A549 (cell line): ENCODE measurements at regions not wholly inside any gene's neighbourhood (a gene's known extent, or its start where the extent isn't known, plus 50 kb on each side); places are given as distances from the start of the nearest gene placed in this dataset.

Experiments
- CEBPB ChIP-seq, 2 experiments: fragments of >200 bp in 1 of 2; sonication (Bioruptor Twin) in 1 of 2; formaldehyde crosslinking in 1 of 2; IDR thresholded peaks; 2 replicates each; pipeline ENCODE4 v1.6.1; 2012 to 2016
- EP300 ChIP-seq, 2 experiments: fragments of >200 bp; sonication (Bioruptor Twin); formaldehyde crosslinking; IDR thresholded peaks; 2 replicates in 1 of 2; 3 replicates in 1 of 2; pipeline ENCODE4 v1.6.1; 2016 to 2017
- HMGXB4 ChIP-seq: fragments of 250-450 bp; sonication (Bioruptor Pico); IDR thresholded peaks from 2 replicates; pipeline ENCODE4 v1.5.0; 2021; ENCODE audit warnings: mild to moderate bottlenecking, moderate library complexity, borderline replicate concordance
- NPAS2 ChIP-seq: fragments of 250-450 bp; sonication (Bioruptor Pico); IDR thresholded peaks from 2 replicates; pipeline ENCODE4 v1.8.0; 2022; ENCODE audit warnings: mild to moderate bottlenecking, moderate library complexity, borderline replicate concordance
- POLR2A ChIP-seq: IDR thresholded peaks from 2 replicates; pipeline ENCODE4 v1.6.1; 2012; ENCODE audit warnings: mild to moderate bottlenecking, low read length
- RFX5 ChIP-seq: fragments of 450-650 bp; IDR thresholded peaks from 2 replicates; pipeline ENCODE4 v1.7.1; 2014; ENCODE audit warnings: antibody characterized with exemption, mild to moderate bottlenecking, moderate library complexity
- SMC3 ChIP-seq: fragments of >200 bp; sonication (Bioruptor Twin); formaldehyde crosslinking; IDR thresholded peaks from 3 replicates; pipeline ENCODE4 v1.6.1; 2018; ENCODE audit warnings: inconsistent platforms
- TF ChIP-seq, protein P1 (sequence below): fragments of >200 bp; sonication (Bioruptor Twin); formaldehyde crosslinking; IDR thresholded peaks from 3 replicates; pipeline ENCODE4 v1.5.1; 2016
- TF ChIP-seq, protein P2 (sequence below): fragments of 450-650 bp; IDR thresholded peaks from 2 replicates; pipeline ENCODE4 v1.6.1; 2014; ENCODE audit warnings: antibody characterized with exemption
- TF ChIP-seq, protein P3 (sequence below): fragments of >200 bp; sonication (Bioruptor Twin); formaldehyde crosslinking; IDR thresholded peaks from 3 replicates; pipeline ENCODE4 v1.6.1; 2016

GRCh38 chr18:10228326-10228725, 226.1 kb upstream of the APCDD1 start:
- TF ChIP-seq, protein P1, sequence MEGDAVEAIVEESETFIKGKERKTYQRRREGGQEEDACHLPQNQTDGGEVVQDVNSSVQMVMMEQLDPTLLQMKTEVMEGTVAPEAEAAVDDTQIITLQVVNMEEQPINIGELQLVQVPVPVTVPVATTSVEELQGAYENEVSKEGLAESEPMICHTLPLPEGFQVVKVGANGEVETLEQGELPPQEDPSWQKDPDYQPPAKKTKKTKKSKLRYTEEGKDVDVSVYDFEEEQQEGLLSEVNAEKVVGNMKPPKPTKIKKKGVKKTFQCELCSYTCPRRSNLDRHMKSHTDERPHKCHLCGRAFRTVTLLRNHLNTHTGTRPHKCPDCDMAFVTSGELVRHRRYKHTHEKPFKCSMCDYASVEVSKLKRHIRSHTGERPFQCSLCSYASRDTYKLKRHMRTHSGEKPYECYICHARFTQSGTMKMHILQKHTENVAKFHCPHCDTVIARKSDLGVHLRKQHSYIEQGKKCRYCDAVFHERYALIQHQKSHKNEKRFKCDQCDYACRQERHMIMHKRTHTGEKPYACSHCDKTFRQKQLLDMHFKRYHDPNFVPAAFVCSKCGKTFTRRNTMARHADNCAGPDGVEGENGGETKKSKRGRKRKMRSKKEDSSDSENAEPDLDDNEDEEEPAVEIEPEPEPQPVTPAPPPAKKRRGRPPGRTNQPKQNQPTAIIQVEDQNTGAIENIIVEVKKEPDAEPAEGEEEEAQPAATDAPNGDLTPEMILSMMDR, result no peak
- TF ChIP-seq CEBPB (IDR thresholded peaks at IDR 0.05), result no peak
- no peak for TF ChIP-seq POLR2A
- no peak for TF ChIP-seq RFX5
- TF ChIP-seq, protein P2, sequence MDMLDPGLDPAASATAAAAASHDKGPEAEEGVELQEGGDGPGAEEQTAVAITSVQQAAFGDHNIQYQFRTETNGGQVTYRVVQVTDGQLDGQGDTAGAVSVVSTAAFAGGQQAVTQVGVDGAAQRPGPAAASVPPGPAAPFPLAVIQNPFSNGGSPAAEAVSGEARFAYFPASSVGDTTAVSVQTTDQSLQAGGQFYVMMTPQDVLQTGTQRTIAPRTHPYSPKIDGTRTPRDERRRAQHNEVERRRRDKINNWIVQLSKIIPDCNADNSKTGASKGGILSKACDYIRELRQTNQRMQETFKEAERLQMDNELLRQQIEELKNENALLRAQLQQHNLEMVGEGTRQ, result no peak
- TF ChIP-seq, protein P3, sequence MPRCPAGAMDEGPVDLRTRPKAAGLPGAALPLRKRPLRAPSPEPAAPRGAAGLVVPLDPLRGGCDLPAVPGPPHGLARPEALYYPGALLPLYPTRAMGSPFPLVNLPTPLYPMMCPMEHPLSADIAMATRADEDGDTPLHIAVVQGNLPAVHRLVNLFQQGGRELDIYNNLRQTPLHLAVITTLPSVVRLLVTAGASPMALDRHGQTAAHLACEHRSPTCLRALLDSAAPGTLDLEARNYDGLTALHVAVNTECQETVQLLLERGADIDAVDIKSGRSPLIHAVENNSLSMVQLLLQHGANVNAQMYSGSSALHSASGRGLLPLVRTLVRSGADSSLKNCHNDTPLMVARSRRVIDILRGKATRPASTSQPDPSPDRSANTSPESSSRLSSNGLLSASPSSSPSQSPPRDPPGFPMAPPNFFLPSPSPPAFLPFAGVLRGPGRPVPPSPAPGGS, result no peak
- TF ChIP-seq SMC3, result no peak
- TF ChIP-seq HMGXB4 (CRISPR knock-in tag), result no peak
- no peak for TF ChIP-seq EP300 (IDR thresholded peaks at IDR 0.05)
- no peak for TF ChIP-seq NPAS2
